DND-41 (cell line): ENCODE measurements at regions not wholly inside any gene's neighbourhood (a gene's known extent, or its start where the extent isn't known, plus 50 kb on each side); places are given as distances from the start of the nearest gene placed in this dataset.

Experiments used
- CTCF ChIP-seq: IDR thresholded peaks from 2 replicates; pipeline ENCODE4 v1.5.1; 2012; ENCODE audit warnings: borderline replicate concordance, low read length, moderate library complexity, mild to moderate bottlenecking; ENCODE audit not compliant: poor library complexity, severe bottlenecking; ENCODE audit errors: extremely low read depth
- EZH2 ChIP-seq: IDR thresholded peaks from 3 replicates; pipeline ENCODE4 v1.6.1; 2012; ENCODE audit warnings: borderline replicate concordance, low read depth, mild to moderate bottlenecking, moderate library complexity, low read length, inconsistent platforms; ENCODE audit not compliant: severe bottlenecking

GRCh38 chr11:123268156-123268555, 73.1 kb upstream of the CLMP start:
- TF ChIP-seq CTCF (no peak), EZH2 (no peak)
